Activated T-helper 1 cell treated with anti-CD3 and anti-CD28 coated beads, Interleukin-12 subunit alpha, Interleukin-12 subunit beta, Interleukin-2, Interleukin-4 antibody, amounts not matched to agents 30 ng/mL and 10 ng/mL and 1 ng/mL, durations not matched to agents 14 hours and 24 hours and 36 hours (primary cell): ENCODE measurements at regions not wholly inside any gene's neighbourhood (a gene's known extent, or its start where the extent isn't known, plus 50 kb on each side); places are given as distances from the start of the nearest gene placed in this dataset.

Source experiments
- DNase-seq: peaks from one replicate; pipeline ENCODE4 v3.0.0; 2021; ENCODE audit warnings: low spot score
- H3K27ac Mint-ChIP-seq: one replicate; pipeline ENCODE4 v1.8.0; 2021; ENCODE audit warnings: mild to moderate bottlenecking, mixed read lengths
- H3K27me3 Mint-ChIP-seq: one replicate; pipeline ENCODE4 v1.8.0; 2022; ENCODE audit warnings: mild to moderate bottlenecking, moderate library complexity, mixed read lengths; ENCODE audit not compliant: insufficient read depth
- H3K36me3 Mint-ChIP-seq: one replicate; pipeline ENCODE4 v1.8.0; 2021; ENCODE audit warnings: low read depth, mixed read lengths
- H3K4me1 Mint-ChIP-seq: one replicate; pipeline ENCODE4 v1.8.0; 2021; ENCODE audit warnings: low read depth, mixed read lengths
- H3K4me3 Mint-ChIP-seq: one replicate; pipeline ENCODE4 v1.8.0; 2021; ENCODE audit warnings: mild to moderate bottlenecking, moderate library complexity, mixed read lengths
- H3K9me3 Mint-ChIP-seq: one replicate; pipeline ENCODE4 v1.8.0; 2021; ENCODE audit warnings: mixed read lengths
- intact Hi-C: fragments of 100-400 bp; cut with micrococcal nuclease; formaldehyde crosslinking; loops from one replicate; pipeline ENCODE4 v1.15.1; 2024

- Mint-ChIP-seq H3K36me3 (no peaks in the 10 kb centered on the region), H3K27me3 (peaks cover 5% of the 10 kb centered on the region), H3K9me3 (no peaks in the 10 kb centered on the region), H3K27ac (no peak overlapping the region), H3K4me3 (no peak overlapping the region), H3K4me1 (no peaks in the 10 kb centered on the region)
- intact Hi-C loops, result no loop called here
- no peak for DNase-seq
Observed at GRCh38 chr4:119794113-119794512, 165.5 kb upstream of the PDE5A start.

GRCh38 chr4:119788349-119789266 lies 160.0 kb upstream of the PDE5A start:
- H3K27me3 Mint-ChIP-seq, result peaks cover 4% of the 10 kb centered on the region
- no peak overlapping the region for H3K27ac Mint-ChIP-seq
- no peaks in the 10 kb centered on the region for H3K9me3 Mint-ChIP-seq
- no peaks in the 10 kb centered on the region for H3K4me1 Mint-ChIP-seq
- intact Hi-C loops, result loop anchor here (10.0 kb wide), 1 partner anchor 474 kb away; no protein-coding TSS in a partner anchor
- no peak overlapping the region for H3K4me3 Mint-ChIP-seq
- no peaks in the 10 kb centered on the region for H3K36me3 Mint-ChIP-seq
- DNase-seq, result no peak

GRCh38 chr4:119785963-119786362 lies 157.4 kb upstream of the PDE5A start:
- Mint-ChIP-seq H3K4me1 (no peaks in the 10 kb centered on the region), H3K27ac (no peak overlapping the region), H3K36me3 (no peaks in the 10 kb centered on the region), H3K9me3 (no peaks in the 10 kb centered on the region), H3K27me3 (no peaks in the 10 kb centered on the region), H3K4me3 (no peak overlapping the region)
- DNase-seq, result no peak
- intact Hi-C loops, result loop anchor here (10.0 kb wide), 1 partner anchor 471 kb away; no protein-coding TSS in a partner anchor

GRCh38 chr4:119783189-119783983 lies 154.8 kb upstream of the PDE5A start:
- Mint-ChIP-seq H3K4me3 (no peak overlapping the region), H3K27me3 (no peaks in the 10 kb centered on the region), H3K9me3 (no peaks in the 10 kb centered on the region), H3K36me3 (no peaks in the 10 kb centered on the region), H3K27ac (no peak overlapping the region), H3K4me1 (no peaks in the 10 kb centered on the region)
- intact Hi-C loops, result loop anchor here (10.0 kb wide), 1 partner anchor 469 kb away; no protein-coding TSS in a partner anchor
- DNase-seq, result no peak

- Mint-ChIP-seq H3K27me3 (no peaks in the 10 kb centered on the region), H3K36me3 (no peaks in the 10 kb centered on the region), H3K4me3 (no peak overlapping the region), H3K9me3 (no peaks in the 10 kb centered on the region), H3K27ac (no peak overlapping the region), H3K4me1 (no peaks in the 10 kb centered on the region)
- DNase-seq, result no peak
- intact Hi-C loops, result loop anchor here (10.0 kb wide), 1 partner anchor 466 kb away; no protein-coding TSS in a partner anchor
Observed at GRCh38 chr4:119781044-119781443, 152.4 kb upstream of the PDE5A start.

- Mint-ChIP-seq H3K4me1 (no peaks in the 10 kb centered on the region), H3K27me3 (peaks cover 2% of the 10 kb centered on the region), H3K9me3 (no peaks in the 10 kb centered on the region), H3K27ac (no peak overlapping the region), H3K4me3 (no peak overlapping the region), H3K36me3 (no peaks in the 10 kb centered on the region)
- no peak for DNase-seq
- intact Hi-C loops, result no loop called here
Observed at GRCh38 chr4:119774840-119775239, 146.2 kb upstream of the PDE5A start.

GRCh38 chr4:119765951-119766350 lies 137.3 kb upstream of the PDE5A start:
- no peaks in the 10 kb centered on the region for H3K27me3 Mint-ChIP-seq
- no peak for DNase-seq
- no peak overlapping the region for H3K27ac Mint-ChIP-seq
- H3K4me1 Mint-ChIP-seq, result no peaks in the 10 kb centered on the region
- H3K4me3 Mint-ChIP-seq, result no peak overlapping the region
- no peaks in the 10 kb centered on the region for H3K36me3 Mint-ChIP-seq
- no peaks in the 10 kb centered on the region for H3K9me3 Mint-ChIP-seq
- intact Hi-C loops, result no loop called here

GRCh38 chr4:119765469-119765868 lies 136.9 kb upstream of the PDE5A start:
- Mint-ChIP-seq H3K9me3 (no peaks in the 10 kb centered on the region), H3K4me1 (no peaks in the 10 kb centered on the region), H3K27ac (no peak overlapping the region), H3K4me3 (no peak overlapping the region), H3K36me3 (no peaks in the 10 kb centered on the region), H3K27me3 (no peaks in the 10 kb centered on the region)
- intact Hi-C loops, result no loop called here
- no peak for DNase-seq

- intact Hi-C loops, result no loop called here
- no peaks in the 10 kb centered on the region for H3K9me3 Mint-ChIP-seq
- H3K4me1 Mint-ChIP-seq, result no peaks in the 10 kb centered on the region
- DNase-seq, result no peak
- H3K36me3 Mint-ChIP-seq, result no peaks in the 10 kb centered on the region
- no peaks in the 10 kb centered on the region for H3K27me3 Mint-ChIP-seq
- no peak overlapping the region for H3K4me3 Mint-ChIP-seq
- H3K27ac Mint-ChIP-seq, result no peak overlapping the region
Observed at GRCh38 chr4:119763386-119763785, 134.8 kb upstream of the PDE5A start.

- Mint-ChIP-seq H3K4me3 (no peak overlapping the region), H3K27ac (no peak overlapping the region), H3K27me3 (peaks cover 4% of the 10 kb centered on the region), H3K36me3 (no peaks in the 10 kb centered on the region), H3K9me3 (no peaks in the 10 kb centered on the region), H3K4me1 (no peaks in the 10 kb centered on the region)
- intact Hi-C loops, result no loop called here
- DNase-seq, result no peak
Observed at GRCh38 chr4:119755599-119755998, 127.0 kb upstream of the PDE5A start.

GRCh38 chr4:119752936-119753335 lies 124.3 kb upstream of the PDE5A start:
- intact Hi-C loops, result no loop called here

GRCh38 chr4:119750771-119751170 lies 122.2 kb upstream of the PDE5A start:
- peaks cover 3% of the 10 kb centered on the region for H3K27me3 Mint-ChIP-seq
- no peak overlapping the region for H3K27ac Mint-ChIP-seq
- H3K4me3 Mint-ChIP-seq, result no peak overlapping the region

More at GRCh38 chr4:119752936-119753335, 124.3 kb upstream of the PDE5A start:
- H3K4me3 Mint-ChIP-seq, result no peak overlapping the region
- H3K36me3 Mint-ChIP-seq, result no peaks in the 10 kb centered on the region
- H3K27ac Mint-ChIP-seq, result no peak overlapping the region
- no peak for DNase-seq
- no peaks in the 10 kb centered on the region for H3K9me3 Mint-ChIP-seq
- H3K4me1 Mint-ChIP-seq, result no peaks in the 10 kb centered on the region
- peaks cover 6% of the 10 kb centered on the region for H3K27me3 Mint-ChIP-seq

GRCh38 chr4:119750048-119750447 lies 121.4 kb upstream of the PDE5A start:
- H3K27me3 Mint-ChIP-seq, result peaks cover 2% of the 10 kb centered on the region
- no peaks in the 10 kb centered on the region for H3K36me3 Mint-ChIP-seq
- no peak overlapping the region for H3K4me3 Mint-ChIP-seq
- H3K4me1 Mint-ChIP-seq, result no peaks in the 10 kb centered on the region
- intact Hi-C loops, result no loop called here
- no peak for DNase-seq
- no peak overlapping the region for H3K27ac Mint-ChIP-seq
- no peaks in the 10 kb centered on the region for H3K9me3 Mint-ChIP-seq

More at GRCh38 chr4:119750771-119751170, 122.2 kb upstream of the PDE5A start:
- Mint-ChIP-seq H3K36me3 (no peaks in the 10 kb centered on the region), H3K9me3 (no peaks in the 10 kb centered on the region), H3K4me1 (no peaks in the 10 kb centered on the region)
- no peak for DNase-seq
- intact Hi-C loops, result no loop called here
